NCI-H82 treated with DMSO at 0.1 percent for 48 hours (cell line): ENCODE measurements at regions not wholly inside any gene's neighbourhood (a gene's known extent, or its start where the extent isn't known, plus 50 kb on each side); places are given as distances from the start of the nearest gene placed in this dataset.

Experiments
- DNase-seq: peaks from one replicate; lab custom pipeline; 2025; ENCODE audit not compliant: unreplicated experiment; lab: John Stamatoyannopoulos, UW

- DNase-seq: no peak
Measured at GRCh38 chr10:4046712-4047354, 261.8 kb upstream of the KLF6 start.

- DNase-seq: no peak
Measured at GRCh38 chr10:4046030-4046429, 261.0 kb upstream of the KLF6 start.

GRCh38 chr10:4043897-4044665, 259.1 kb upstream of the KLF6 start:
- DNase-seq: no peak

GRCh38 chr10:4041635-4042034, 256.6 kb upstream of the KLF6 start:
- DNase-seq: no peak

GRCh38 chr10:4038000-4038399, 253.0 kb upstream of the KLF6 start:
- DNase-seq: no peak

- DNase-seq: no peak
Measured at GRCh38 chr10:4035599-4035945, 250.6 kb upstream of the KLF6 start.

GRCh38 chr10:4034907-4035598, 250.0 kb upstream of the KLF6 start:
- no peak for DNase-seq

- no peak for DNase-seq
Measured at GRCh38 chr10:4033341-4033896, 248.4 kb upstream of the KLF6 start.

GRCh38 chr10:4029866-4030265, 244.9 kb upstream of the KLF6 start:
- no peak for DNase-seq

GRCh38 chr10:4028854-4029583, 244.0 kb upstream of the KLF6 start:
- no peak for DNase-seq

- DNase-seq: no peak
Measured at GRCh38 chr10:4028027-4028471, 243.0 kb upstream of the KLF6 start.

GRCh38 chr10:4025339-4025738, 240.3 kb upstream of the KLF6 start:
- DNase-seq: no peak

GRCh38 chr10:4024516-4025245, 239.7 kb upstream of the KLF6 start:
- DNase-seq: no peak

- DNase-seq: no peak
Measured at GRCh38 chr10:4024027-4024426, 239.0 kb upstream of the KLF6 start.

GRCh38 chr10:4022473-4022872, 237.5 kb upstream of the KLF6 start:
- DNase-seq: no peak

- no peak for DNase-seq
Measured at GRCh38 chr10:4020631-4021030, 235.6 kb upstream of the KLF6 start.

GRCh38 chr10:4018054-4018511, 233.1 kb upstream of the KLF6 start:
- DNase-seq: no peak

- no peak for DNase-seq
Measured at GRCh38 chr10:4017336-4017735, 232.3 kb upstream of the KLF6 start.

- DNase-seq: no peak
Measured at GRCh38 chr10:4016214-4016740, 231.3 kb upstream of the KLF6 start.

GRCh38 chr10:4013651-4014121, 228.7 kb upstream of the KLF6 start:
- DNase-seq: no peak
